ENCODE measurements at regions not wholly inside any gene's neighbourhood (a gene's known extent, or its start where the extent isn't known, plus 50 kb on each side); places are given as distances from the start of the nearest gene placed in this dataset.

DNA sequence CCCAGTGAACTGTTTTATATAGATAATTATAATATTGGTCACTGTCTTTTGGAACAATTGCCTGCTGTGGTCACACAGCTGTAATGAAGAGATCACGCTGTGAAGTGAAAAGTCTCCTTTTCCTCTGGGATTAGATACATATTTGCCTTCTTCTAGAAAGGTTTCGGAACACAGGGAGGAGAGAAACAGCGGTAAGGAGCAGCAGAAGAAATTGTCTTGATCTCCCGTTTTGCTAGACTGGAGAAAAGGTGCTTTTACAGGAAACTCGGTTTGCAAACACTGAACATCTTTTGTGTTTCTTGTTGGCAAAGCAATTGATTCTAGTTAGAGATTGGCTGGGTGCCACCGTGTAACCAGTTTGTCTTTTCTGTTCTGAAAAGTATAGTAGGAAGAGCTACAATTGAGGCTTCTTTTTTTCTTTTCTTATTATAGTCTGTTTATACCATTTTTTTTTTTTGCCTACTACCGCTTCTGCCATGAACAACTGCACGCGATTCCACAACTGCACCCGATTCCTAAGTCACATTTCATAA is 404.1 kb upstream of the ID4 start:
- FAIRE-seq (no peak), ATAC-seq (no peak), DNase-seq (ENCODE audit: low read depth, low spot score) (no peak)
- RAD21 ChIA-PET (ENCODE audit: unreplicated experiment) = no interaction called here
- Histone ChIP-seq H3K79me2 (ENCODE audit: control insufficient read depth, insufficient read depth, low read length) (no peaks in the 10 kb centered on the region), H3K4me3 (no peak overlapping the region), H3K9me3 (replicated peaks; ENCODE audit: control insufficient read depth, insufficient read depth, low read length) (no peaks in the 10 kb centered on the region), H3K4me2 (ENCODE audit: control insufficient read depth, insufficient read depth) (no peak overlapping the region), H3K9ac (ENCODE audit: control insufficient read depth, insufficient read depth, low read length) (no peak overlapping the region), H3K27ac (ENCODE audit: control insufficient read depth, insufficient read depth) (no peak overlapping the region), H4K20me1 (ENCODE audit: control insufficient read depth, insufficient read depth) (no peaks in the 10 kb centered on the region), H2AFZ (ENCODE audit: control insufficient read depth, low read depth, low read length) (no peak overlapping the region), H3K4me1 (ENCODE audit: control insufficient read depth, insufficient read depth, low read length) (no peaks in the 10 kb centered on the region), H3K27me3 (replicated peaks in 1 of 2; ENCODE audit: control insufficient read depth in 2 of 2, insufficient read depth in 2 of 2, low read length in 1 of 2) (no peaks in the 10 kb centered on the region), H3K36me3 (ENCODE audit: control insufficient read depth in 2 of 2, insufficient read depth in 2 of 2, low read length in 1 of 2) (no peaks in the 10 kb centered on the region)
- POLR2A ChIA-PET = no interaction called here
- no TSS peak for BruUV-seq (replicated peaks)
- intact Hi-C loops (cut with micrococcal nuclease; ENCODE audit: unreplicated experiment) = no loop called here
- CTCF ChIA-PET = no interaction called here
- SMC1A ChIA-PET (ENCODE audit: uncharacterized antibody, unreplicated experiment) = interaction anchor here (1.0 kb wide), 1 partner anchor 8 kb away, joined by 3 read pairs; no protein-coding TSS in a partner anchor
- 24% methylated on average over 10 of the region's 10 CpGs for WGBS (ENCODE audit: insufficient coverage, insufficient replicate concordance, low lambda C conversion rate, missing lambda C conversion rate)
- in situ Hi-C loops (cut with MboI) = no loop called here
- TF ChIP-seq CBX5 (IDR thresholded peaks at IDR 0.05; ENCODE audit: low read depth) (no peak), SMC3 (IDR thresholded peaks at IDR 0.05; ENCODE audit: borderline replicate concordance, low read length) (no peak), RBBP5 (conservative IDR thresholded peaks at IDR 0.05) (no peak), MTA3 (IDR thresholded peaks at IDR 0.05; ENCODE audit: borderline replicate concordance, low read length) (no peak), BRCA1 (IDR thresholded peaks at IDR 0.05; ENCODE audit: low read depth, low read length) (no peak), NFIC (IDR thresholded peaks at IDR 0.05; ENCODE audit: low read depth, low read length) (no peak), TBL1XR1 (IDR thresholded peaks at IDR 0.05; ENCODE audit: low read depth, low read length) (no peak), EZH2 (IDR thresholded peaks at IDR 0.05; ENCODE audit: borderline replicate concordance, control insufficient read depth, low read depth, low read length) (no peak), POLR2AphosphoS5 (IDR thresholded peaks at IDR 0.05; ENCODE audit: low read length) (no peak), BACH1 (IDR thresholded peaks at IDR 0.05; ENCODE audit: borderline replicate concordance) (no peak)
- TF ChIP-seq, protein P1, sequence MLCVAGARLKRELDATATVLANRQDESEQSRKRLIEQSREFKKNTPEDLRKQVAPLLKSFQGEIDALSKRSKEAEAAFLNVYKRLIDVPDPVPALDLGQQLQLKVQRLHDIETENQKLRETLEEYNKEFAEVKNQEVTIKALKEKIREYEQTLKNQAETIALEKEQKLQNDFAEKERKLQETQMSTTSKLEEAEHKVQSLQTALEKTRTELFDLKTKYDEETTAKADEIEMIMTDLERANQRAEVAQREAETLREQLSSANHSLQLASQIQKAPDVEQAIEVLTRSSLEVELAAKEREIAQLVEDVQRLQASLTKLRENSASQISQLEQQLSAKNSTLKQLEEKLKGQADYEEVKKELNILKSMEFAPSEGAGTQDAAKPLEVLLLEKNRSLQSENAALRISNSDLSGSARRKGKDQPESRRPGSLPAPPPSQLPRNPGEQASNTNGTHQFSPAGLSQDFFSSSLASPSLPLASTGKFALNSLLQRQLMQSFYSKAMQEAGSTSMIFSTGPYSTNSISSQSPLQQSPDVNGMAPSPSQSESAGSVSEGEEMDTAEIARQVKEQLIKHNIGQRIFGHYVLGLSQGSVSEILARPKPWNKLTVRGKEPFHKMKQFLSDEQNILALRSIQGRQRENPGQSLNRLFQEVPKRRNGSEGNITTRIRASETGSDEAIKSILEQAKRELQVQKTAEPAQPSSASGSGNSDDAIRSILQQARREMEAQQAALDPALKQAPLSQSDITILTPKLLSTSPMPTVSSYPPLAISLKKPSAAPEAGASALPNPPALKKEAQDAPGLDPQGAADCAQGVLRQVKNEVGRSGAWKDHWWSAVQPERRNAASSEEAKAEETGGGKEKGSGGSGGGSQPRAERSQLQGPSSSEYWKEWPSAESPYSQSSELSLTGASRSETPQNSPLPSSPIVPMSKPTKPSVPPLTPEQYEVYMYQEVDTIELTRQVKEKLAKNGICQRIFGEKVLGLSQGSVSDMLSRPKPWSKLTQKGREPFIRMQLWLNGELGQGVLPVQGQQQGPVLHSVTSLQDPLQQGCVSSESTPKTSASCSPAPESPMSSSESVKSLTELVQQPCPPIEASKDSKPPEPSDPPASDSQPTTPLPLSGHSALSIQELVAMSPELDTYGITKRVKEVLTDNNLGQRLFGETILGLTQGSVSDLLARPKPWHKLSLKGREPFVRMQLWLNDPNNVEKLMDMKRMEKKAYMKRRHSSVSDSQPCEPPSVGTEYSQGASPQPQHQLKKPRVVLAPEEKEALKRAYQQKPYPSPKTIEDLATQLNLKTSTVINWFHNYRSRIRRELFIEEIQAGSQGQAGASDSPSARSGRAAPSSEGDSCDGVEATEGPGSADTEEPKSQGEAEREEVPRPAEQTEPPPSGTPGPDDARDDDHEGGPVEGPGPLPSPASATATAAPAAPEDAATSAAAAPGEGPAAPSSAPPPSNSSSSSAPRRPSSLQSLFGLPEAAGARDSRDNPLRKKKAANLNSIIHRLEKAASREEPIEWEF (IDR thresholded peaks at IDR 0.05; ENCODE audit: insufficient replicate concordance, low read depth, low read length) = no peak
- TF ChIP-seq, protein P2, sequence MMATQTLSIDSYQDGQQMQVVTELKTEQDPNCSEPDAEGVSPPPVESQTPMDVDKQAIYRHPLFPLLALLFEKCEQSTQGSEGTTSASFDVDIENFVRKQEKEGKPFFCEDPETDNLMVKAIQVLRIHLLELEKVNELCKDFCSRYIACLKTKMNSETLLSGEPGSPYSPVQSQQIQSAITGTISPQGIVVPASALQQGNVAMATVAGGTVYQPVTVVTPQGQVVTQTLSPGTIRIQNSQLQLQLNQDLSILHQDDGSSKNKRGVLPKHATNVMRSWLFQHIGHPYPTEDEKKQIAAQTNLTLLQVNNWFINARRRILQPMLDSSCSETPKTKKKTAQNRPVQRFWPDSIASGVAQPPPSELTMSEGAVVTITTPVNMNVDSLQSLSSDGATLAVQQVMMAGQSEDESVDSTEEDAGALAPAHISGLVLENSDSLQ (IDR thresholded peaks at IDR 0.05) = no peak
- TF ChIP-seq, protein P3, sequence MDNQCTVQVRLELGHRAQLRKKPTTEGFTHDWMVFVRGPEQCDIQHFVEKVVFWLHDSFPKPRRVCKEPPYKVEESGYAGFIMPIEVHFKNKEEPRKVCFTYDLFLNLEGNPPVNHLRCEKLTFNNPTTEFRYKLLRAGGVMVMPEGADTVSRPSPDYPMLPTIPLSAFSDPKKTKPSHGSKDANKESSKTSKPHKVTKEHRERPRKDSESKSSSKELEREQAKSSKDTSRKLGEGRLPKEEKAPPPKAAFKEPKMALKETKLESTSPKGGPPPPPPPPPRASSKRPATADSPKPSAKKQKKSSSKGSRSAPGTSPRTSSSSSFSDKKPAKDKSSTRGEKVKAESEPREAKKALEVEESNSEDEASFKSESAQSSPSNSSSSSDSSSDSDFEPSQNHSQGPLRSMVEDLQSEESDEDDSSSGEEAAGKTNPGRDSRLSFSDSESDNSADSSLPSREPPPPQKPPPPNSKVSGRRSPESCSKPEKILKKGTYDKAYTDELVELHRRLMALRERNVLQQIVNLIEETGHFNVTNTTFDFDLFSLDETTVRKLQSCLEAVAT (IDR thresholded peaks at IDR 0.05) = no peak
- TF ChIP-seq, protein P4, sequence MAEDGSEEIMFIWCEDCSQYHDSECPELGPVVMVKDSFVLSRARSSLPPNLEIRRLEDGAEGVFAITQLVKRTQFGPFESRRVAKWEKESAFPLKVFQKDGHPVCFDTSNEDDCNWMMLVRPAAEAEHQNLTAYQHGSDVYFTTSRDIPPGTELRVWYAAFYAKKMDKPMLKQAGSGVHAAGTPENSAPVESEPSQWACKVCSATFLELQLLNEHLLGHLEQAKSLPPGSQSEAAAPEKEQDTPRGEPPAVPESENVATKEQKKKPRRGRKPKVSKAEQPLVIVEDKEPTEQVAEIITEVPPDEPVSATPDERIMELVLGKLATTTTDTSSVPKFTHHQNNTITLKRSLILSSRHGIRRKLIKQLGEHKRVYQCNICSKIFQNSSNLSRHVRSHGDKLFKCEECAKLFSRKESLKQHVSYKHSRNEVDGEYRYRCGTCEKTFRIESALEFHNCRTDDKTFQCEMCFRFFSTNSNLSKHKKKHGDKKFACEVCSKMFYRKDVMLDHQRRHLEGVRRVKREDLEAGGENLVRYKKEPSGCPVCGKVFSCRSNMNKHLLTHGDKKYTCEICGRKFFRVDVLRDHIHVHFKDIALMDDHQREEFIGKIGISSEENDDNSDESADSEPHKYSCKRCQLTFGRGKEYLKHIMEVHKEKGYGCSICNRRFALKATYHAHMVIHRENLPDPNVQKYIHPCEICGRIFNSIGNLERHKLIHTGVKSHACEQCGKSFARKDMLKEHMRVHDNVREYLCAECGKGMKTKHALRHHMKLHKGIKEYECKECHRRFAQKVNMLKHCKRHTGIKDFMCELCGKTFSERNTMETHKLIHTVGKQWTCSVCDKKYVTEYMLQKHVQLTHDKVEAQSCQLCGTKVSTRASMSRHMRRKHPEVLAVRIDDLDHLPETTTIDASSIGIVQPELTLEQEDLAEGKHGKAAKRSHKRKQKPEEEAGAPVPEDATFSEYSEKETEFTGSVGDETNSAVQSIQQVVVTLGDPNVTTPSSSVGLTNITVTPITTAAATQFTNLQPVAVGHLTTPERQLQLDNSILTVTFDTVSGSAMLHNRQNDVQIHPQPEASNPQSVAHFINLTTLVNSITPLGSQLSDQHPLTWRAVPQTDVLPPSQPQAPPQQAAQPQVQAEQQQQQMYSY (CRISPR knock-in tag; IDR thresholded peaks at IDR 0.05) = no peak

Data from GM12878 (cell line).